Astrocyte (in vitro differentiated cells and primary cell): ENCODE measurements at regions not wholly inside any gene's neighbourhood (a gene's known extent, or its start where the extent isn't known, plus 50 kb on each side); places are given as distances from the start of the nearest gene placed in this dataset.
"Not testable (repeated sequence)": the region's sequence is repeated elsewhere in the genome, so short reads cannot be mapped to it uniquely, and the experiment has no call there.

Source experiments
- DNase-seq: peaks from one replicate; pipeline ENCODE4 v3.0.0-alpha.2; 2010; ENCODE audit warnings: low read depth
- FAIRE-seq: peaks from 2 replicates; lab custom pipeline; 2011; peaks lifted over from hg19 to GRCh38; lab: Jason Lieb, UNC
- H2AFZ ChIP-seq: 2 replicates; pipeline ENCODE4 v1.6.0; 2012; ENCODE audit warnings: low read depth, low read length, inconsistent platforms
- H3K27ac ChIP-seq: 2 replicates; pipeline ENCODE4 v1.5.1; 2011; ENCODE audit warnings: low read depth, low read length, inconsistent platforms
- H3K27me3 ChIP-seq: 2 replicates; pipeline ENCODE4 v1.6.0; 2011; ENCODE audit warnings: low read length, inconsistent platforms; ENCODE audit not compliant: insufficient read depth
- H3K36me3 ChIP-seq: 2 replicates; pipeline ENCODE4 v1.5.1; 2011; ENCODE audit warnings: low read length, inconsistent platforms; ENCODE audit not compliant: insufficient read depth
- H3K4me1 ChIP-seq: 2 replicates; pipeline ENCODE4 v1.5.1; 2011; ENCODE audit warnings: low read length, inconsistent platforms; ENCODE audit not compliant: insufficient read depth
- H3K4me2 ChIP-seq: 2 replicates; pipeline ENCODE4 v1.6.0; 2012; ENCODE audit warnings: low read length, inconsistent platforms
- H3K4me3 ChIP-seq: 2 replicates; pipeline ENCODE4 v1.5.1; 2011; ENCODE audit warnings: low read depth, mild to moderate bottlenecking, low read length, inconsistent platforms; ENCODE audit not compliant: insufficient read depth
- H3K79me2 ChIP-seq: 2 replicates; pipeline ENCODE4 v1.6.0; 2012; ENCODE audit warnings: mild to moderate bottlenecking, low read length, inconsistent platforms; ENCODE audit not compliant: insufficient read depth
- H3K9ac ChIP-seq: 2 replicates; pipeline ENCODE4 v1.6.0; 2012; ENCODE audit warnings: mild to moderate bottlenecking, low read length, inconsistent platforms
- H3K9me3 ChIP-seq: 2 replicates; pipeline ENCODE4 v1.5.1; 2012; ENCODE audit warnings: low read depth, mild to moderate bottlenecking, low read length, inconsistent platforms; ENCODE audit not compliant: insufficient read depth
- H4K20me1 ChIP-seq: 2 replicates; pipeline ENCODE4 v1.6.0; 2012; ENCODE audit warnings: low read length, inconsistent platforms; ENCODE audit not compliant: insufficient read depth
- H3K27ac Mint-ChIP-seq: one replicate; pipeline ENCODE4 v1.8.0; 2021; ENCODE audit warnings: mild to moderate bottlenecking, mixed read lengths; ENCODE audit not compliant: unreplicated experiment
- H3K27me3 Mint-ChIP-seq: one replicate; pipeline ENCODE4 v1.8.0; 2021; ENCODE audit warnings: low read depth, mixed read lengths; ENCODE audit not compliant: unreplicated experiment
- H3K36me3 Mint-ChIP-seq: one replicate; pipeline ENCODE4 v1.8.0; 2021; ENCODE audit warnings: low read depth, mixed read lengths; ENCODE audit not compliant: unreplicated experiment
- H3K4me1 Mint-ChIP-seq: one replicate; pipeline ENCODE4 v1.8.0; 2021; ENCODE audit warnings: low read depth, mixed read lengths; ENCODE audit not compliant: unreplicated experiment
- H3K4me3 Mint-ChIP-seq: one replicate; pipeline ENCODE4 v1.8.0; 2021; ENCODE audit warnings: mild to moderate bottlenecking, moderate library complexity, mixed read lengths; ENCODE audit not compliant: unreplicated experiment
- H3K9me3 Mint-ChIP-seq: one replicate; pipeline ENCODE4 v1.8.0; 2021; ENCODE audit warnings: mild to moderate bottlenecking, mixed read lengths; ENCODE audit not compliant: unreplicated experiment
- EZH2 ChIP-seq: IDR thresholded peaks from 2 replicates; pipeline ENCODE4 v1.6.1; 2012; ENCODE audit warnings: mild to moderate bottlenecking, low read length, inconsistent platforms; ENCODE audit not compliant: insufficient read depth
- TF ChIP-seq, protein P1 (sequence below): IDR thresholded peaks from 2 replicates; pipeline ENCODE4 v1.5.1; 2011; ENCODE audit warnings: low read depth, mild to moderate bottlenecking, inconsistent platforms, low read length, moderate library complexity; ENCODE audit not compliant: insufficient read depth

DNA sequence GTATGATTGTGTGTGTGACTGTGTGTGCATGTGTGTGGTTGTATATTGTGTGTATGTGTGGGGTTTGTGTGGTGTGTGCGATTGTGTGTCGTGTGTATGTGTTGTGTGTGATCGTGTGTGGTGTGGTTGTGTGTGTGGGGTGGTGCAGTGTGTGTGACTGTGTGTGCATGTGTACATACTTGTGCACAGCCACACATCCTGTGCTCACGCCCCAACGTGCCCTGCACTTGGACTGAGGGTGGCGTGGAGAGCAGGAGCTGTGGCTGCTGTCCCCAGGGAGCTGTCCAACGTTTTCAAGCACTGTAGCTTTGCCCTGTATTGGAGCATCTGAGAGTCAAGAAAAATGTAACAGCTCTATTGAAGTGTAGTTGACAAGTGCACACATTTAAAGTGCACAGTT, 243.2 kb upstream of the HDAC4 start:
- Histone ChIP-seq H3K4me2 (no peak overlapping the region), H3K9me3 (peaks cover 4% of the 10 kb centered on the region), H3K27me3 (no peaks in the 10 kb centered on the region), H3K4me3 (no peak overlapping the region), H3K36me3 (no peaks in the 10 kb centered on the region), H4K20me1 (no peaks in the 10 kb centered on the region), H3K27ac (no peak overlapping the region), H3K9ac (no peak overlapping the region), H2AFZ (no peak overlapping the region), H3K4me1 (no peaks in the 10 kb centered on the region), H3K79me2 (no peaks in the 10 kb centered on the region)
- H3K27ac Mint-ChIP-seq, result no peak overlapping the region
- H3K4me1 Mint-ChIP-seq, result no peaks in the 10 kb centered on the region
- H3K36me3 Mint-ChIP-seq, result no peaks in the 10 kb centered on the region
- TF ChIP-seq, protein P1, sequence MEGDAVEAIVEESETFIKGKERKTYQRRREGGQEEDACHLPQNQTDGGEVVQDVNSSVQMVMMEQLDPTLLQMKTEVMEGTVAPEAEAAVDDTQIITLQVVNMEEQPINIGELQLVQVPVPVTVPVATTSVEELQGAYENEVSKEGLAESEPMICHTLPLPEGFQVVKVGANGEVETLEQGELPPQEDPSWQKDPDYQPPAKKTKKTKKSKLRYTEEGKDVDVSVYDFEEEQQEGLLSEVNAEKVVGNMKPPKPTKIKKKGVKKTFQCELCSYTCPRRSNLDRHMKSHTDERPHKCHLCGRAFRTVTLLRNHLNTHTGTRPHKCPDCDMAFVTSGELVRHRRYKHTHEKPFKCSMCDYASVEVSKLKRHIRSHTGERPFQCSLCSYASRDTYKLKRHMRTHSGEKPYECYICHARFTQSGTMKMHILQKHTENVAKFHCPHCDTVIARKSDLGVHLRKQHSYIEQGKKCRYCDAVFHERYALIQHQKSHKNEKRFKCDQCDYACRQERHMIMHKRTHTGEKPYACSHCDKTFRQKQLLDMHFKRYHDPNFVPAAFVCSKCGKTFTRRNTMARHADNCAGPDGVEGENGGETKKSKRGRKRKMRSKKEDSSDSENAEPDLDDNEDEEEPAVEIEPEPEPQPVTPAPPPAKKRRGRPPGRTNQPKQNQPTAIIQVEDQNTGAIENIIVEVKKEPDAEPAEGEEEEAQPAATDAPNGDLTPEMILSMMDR, result no peak
- TF ChIP-seq EZH2, result no peak
- FAIRE-seq (no peak), DNase-seq (no peak)
- peaks cover 14% of the 10 kb centered on the region for H3K27me3 Mint-ChIP-seq
- peaks cover 5% of the 10 kb centered on the region for H3K9me3 Mint-ChIP-seq
- H3K4me3 Mint-ChIP-seq, result no peak overlapping the region

DNA sequence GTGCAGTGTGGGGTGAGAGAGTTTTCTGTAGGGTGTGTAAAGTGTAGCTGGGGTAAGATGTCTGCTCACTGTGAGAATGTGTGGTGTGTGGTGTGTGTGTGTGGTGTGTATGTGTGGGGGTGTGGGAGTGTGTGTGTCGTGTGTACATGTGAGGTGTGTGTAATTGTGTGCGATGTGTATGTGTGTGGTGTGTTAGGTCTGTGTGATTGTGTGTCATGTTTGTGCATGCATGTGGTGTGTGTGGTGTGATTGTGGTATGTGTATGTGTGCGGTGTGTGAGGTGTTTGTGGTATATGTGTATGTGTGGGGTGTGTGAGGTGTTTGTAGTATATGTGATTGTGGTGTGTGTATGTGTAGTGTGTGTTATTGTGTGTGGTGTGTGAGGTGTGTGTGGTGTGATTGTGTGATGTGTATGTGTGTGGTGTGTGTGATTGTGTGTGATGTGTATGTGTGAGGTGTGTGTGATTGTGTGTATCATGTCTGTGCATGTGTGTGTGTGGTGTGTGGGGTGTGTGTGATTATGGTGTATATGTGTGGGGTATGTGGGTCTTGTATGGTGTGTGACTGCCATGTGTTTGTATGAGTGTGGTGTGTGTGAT, 241.7 kb upstream of the HDAC4 start:
- peak; percentile 79 for FAIRE-seq
- H3K9me3 Mint-ChIP-seq, result peaks cover 5% of the 10 kb centered on the region
- Histone ChIP-seq H2AFZ (no peak overlapping the region), H3K36me3 (no peaks in the 10 kb centered on the region), H3K9me3 (peaks cover 4% of the 10 kb centered on the region), H3K27me3 (no peaks in the 10 kb centered on the region), H3K27ac (no peak overlapping the region), H3K4me2 (no peak overlapping the region), H3K79me2 (no peaks in the 10 kb centered on the region), H3K4me1 (no peaks in the 10 kb centered on the region), H3K9ac (no peak overlapping the region), H3K4me3 (no peak overlapping the region), H4K20me1 (no peaks in the 10 kb centered on the region)
- DNase-seq, result no peak
- H3K27me3 Mint-ChIP-seq, result peaks cover 16% of the 10 kb centered on the region
- H3K4me3 Mint-ChIP-seq, result no peak overlapping the region
- no peak overlapping the region for H3K27ac Mint-ChIP-seq
- H3K36me3 Mint-ChIP-seq, result no peaks in the 10 kb centered on the region
- no peaks in the 10 kb centered on the region for H3K4me1 Mint-ChIP-seq
- TF ChIP-seq EZH2, result no peak
- TF ChIP-seq, protein P1, result no peak

DNA sequence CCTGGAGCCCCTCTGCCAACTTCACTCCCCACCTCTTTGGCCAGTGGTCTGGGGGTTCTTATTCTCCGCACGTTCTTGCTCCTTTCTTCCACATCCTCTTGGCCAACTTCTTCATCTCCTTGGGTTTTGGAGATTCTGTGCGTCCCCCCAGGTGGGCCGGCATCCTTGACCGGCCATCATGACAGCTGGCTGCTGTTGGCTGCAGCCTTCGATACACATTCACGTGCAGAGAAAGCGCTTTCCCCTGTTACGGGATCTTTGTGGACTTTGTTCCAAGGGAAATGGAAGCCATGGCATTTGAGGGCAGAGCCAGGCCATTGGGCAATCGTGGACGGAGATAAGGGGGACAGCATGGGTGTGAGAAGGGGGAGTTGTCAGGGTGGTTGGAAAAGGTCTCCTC, 241.1 kb upstream of the HDAC4 start:
- not testable (repeated sequence) for H3K9me3 ChIP-seq, FAIRE-seq, H3K4me3 Mint-ChIP-seq, H3K36me3 ChIP-seq, H3K79me2 ChIP-seq, H3K4me2 ChIP-seq, H3K4me1 Mint-ChIP-seq, H3K4me1 ChIP-seq, H3K27ac ChIP-seq, H3K27me3 ChIP-seq, H3K9me3 Mint-ChIP-seq, H3K36me3 Mint-ChIP-seq, H3K9ac ChIP-seq, DNase-seq, H3K27ac Mint-ChIP-seq, H3K4me3 ChIP-seq, H2AFZ ChIP-seq, H4K20me1 ChIP-seq
- peaks cover 19% of the 10 kb centered on the region for H3K27me3 Mint-ChIP-seq
